ENCODE measurements at regions not wholly inside any gene's neighbourhood (a gene's known extent, or its start where the extent isn't known, plus 50 kb on each side); places are given as distances from the start of the nearest gene placed in this dataset.
"Not testable (repeated sequence)": the region's sequence is repeated elsewhere in the genome, so short reads cannot be mapped to it uniquely, and the experiment has no call there.

DNA sequence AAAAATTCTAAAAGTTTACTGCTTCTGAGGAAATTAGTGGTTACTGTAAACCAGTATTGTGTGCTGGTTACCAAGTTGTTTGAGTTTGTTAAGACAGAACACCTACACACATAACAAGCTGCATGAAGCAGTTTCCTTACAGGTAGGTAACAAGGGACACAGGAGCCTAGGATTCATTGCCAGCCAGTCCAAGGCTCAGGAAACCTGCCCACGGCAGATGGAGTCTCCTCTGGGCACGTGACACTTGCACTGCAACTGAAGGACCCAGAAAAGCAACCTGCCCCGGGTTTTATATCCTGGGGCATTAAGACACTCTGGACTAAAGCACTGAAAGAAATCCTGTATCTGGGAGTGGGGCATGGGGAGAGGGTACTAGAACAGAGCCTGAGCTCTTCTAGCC, 639.3 kb downstream of the ADCYAP1 start:
- TF ChIP-seq, protein P1, sequence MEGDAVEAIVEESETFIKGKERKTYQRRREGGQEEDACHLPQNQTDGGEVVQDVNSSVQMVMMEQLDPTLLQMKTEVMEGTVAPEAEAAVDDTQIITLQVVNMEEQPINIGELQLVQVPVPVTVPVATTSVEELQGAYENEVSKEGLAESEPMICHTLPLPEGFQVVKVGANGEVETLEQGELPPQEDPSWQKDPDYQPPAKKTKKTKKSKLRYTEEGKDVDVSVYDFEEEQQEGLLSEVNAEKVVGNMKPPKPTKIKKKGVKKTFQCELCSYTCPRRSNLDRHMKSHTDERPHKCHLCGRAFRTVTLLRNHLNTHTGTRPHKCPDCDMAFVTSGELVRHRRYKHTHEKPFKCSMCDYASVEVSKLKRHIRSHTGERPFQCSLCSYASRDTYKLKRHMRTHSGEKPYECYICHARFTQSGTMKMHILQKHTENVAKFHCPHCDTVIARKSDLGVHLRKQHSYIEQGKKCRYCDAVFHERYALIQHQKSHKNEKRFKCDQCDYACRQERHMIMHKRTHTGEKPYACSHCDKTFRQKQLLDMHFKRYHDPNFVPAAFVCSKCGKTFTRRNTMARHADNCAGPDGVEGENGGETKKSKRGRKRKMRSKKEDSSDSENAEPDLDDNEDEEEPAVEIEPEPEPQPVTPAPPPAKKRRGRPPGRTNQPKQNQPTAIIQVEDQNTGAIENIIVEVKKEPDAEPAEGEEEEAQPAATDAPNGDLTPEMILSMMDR (conservative IDR thresholded peaks at IDR 0.05), result no peak
- no peaks in the 10 kb centered on the region for H3K9me3 Mint-ChIP-seq
- H3K27ac Mint-ChIP-seq, result no peak overlapping the region
- no peaks in the 10 kb centered on the region for H3K36me3 Mint-ChIP-seq
- DNase-seq (ENCODE audit: extremely low spot score, unreplicated experiment), result no peak
- H3K4me3 Mint-ChIP-seq, result no peak overlapping the region
- H3K4me1 Mint-ChIP-seq (ENCODE audit: unreplicated experiment), result no peaks in the 10 kb centered on the region
- no peaks in the 10 kb centered on the region for H3K27me3 Mint-ChIP-seq

DNA sequence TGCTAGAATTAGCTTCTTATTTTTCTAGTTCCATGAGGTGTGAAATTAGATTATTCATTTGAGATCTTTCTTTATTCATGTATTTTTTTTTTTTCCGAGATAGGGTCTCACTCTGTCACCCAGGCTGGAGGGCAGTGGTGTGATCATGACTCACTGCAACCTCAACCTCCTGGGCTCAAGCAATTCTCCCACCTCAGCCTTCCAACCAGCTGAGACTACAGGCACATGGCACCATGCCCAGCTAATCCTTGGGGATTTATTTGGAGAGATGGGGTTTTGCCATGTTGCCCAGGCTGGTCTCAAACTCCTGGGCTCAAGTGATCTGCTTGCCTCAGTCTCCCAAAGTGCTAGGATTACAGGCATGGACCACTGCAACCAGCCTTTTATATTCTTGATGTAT, 653.0 kb downstream of the ADCYAP1 start:
- H3K36me3 Mint-ChIP-seq, H3K27me3 Mint-ChIP-seq: not testable (repeated sequence)

GRCh38 chr18:1559563-1559962, 654.9 kb downstream of the ADCYAP1 start:
- Mint-ChIP-seq H3K36me3 (no peaks in the 10 kb centered on the region), H3K9me3 (no peaks in the 10 kb centered on the region), H3K4me1 (ENCODE audit: unreplicated experiment) (no peaks in the 10 kb centered on the region), H3K4me3 (no peak overlapping the region), H3K27ac (no peak overlapping the region), H3K27me3 (peaks cover 3% of the 10 kb centered on the region)
- no peak for DNase-seq (ENCODE audit: extremely low spot score, unreplicated experiment)
- TF ChIP-seq, protein P1 (conservative IDR thresholded peaks at IDR 0.05), result no peak

More for the DNA sequence above, 653.0 kb downstream of the ADCYAP1 start:
- not testable (repeated sequence) for DNase-seq (ENCODE audit: extremely low spot score, unreplicated experiment); H3K4me1 Mint-ChIP-seq (ENCODE audit: unreplicated experiment); H3K27ac Mint-ChIP-seq; H3K9me3 Mint-ChIP-seq; H3K4me3 Mint-ChIP-seq

DNA sequence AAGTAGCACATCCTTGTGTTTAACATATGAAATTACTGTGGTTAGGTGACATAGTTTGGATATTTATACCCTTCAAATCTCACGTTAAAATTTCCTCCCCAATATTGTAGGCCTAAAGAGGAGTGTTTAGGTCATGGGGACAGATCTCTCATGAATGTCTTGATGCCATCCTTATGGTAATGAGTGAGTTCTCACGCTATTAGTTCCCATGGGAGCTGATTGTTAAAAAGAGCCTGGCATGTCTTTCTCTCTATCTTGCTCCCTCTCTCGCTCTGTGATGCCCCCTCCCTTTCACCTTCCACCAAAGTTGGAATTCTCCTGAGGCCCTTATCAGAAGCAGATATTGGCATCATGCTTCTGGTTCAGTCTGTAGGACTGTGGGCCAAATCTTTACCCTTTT, 660.1 kb downstream of the ADCYAP1 start:
- DNase-seq (ENCODE audit: extremely low spot score, unreplicated experiment), result no peak
- H3K9me3 Mint-ChIP-seq, result no peaks in the 10 kb centered on the region
- H3K27me3 Mint-ChIP-seq, result peaks cover 3% of the 10 kb centered on the region
- H3K4me1 Mint-ChIP-seq (ENCODE audit: unreplicated experiment), result no peaks in the 10 kb centered on the region
- H3K36me3 Mint-ChIP-seq, result no peaks in the 10 kb centered on the region
- TF ChIP-seq, protein P1 (conservative IDR thresholded peaks at IDR 0.05), result no peak
- no peak overlapping the region for H3K27ac Mint-ChIP-seq
- no peak overlapping the region for H3K4me3 Mint-ChIP-seq

- no peaks in the 10 kb centered on the region for H3K4me1 Mint-ChIP-seq (ENCODE audit: unreplicated experiment)
- TF ChIP-seq, protein P1 (conservative IDR thresholded peaks at IDR 0.05), result no peak
- no peaks in the 10 kb centered on the region for H3K36me3 Mint-ChIP-seq
- no peaks in the 10 kb centered on the region for H3K9me3 Mint-ChIP-seq
- H3K27ac Mint-ChIP-seq, result no peak overlapping the region
- H3K4me3 Mint-ChIP-seq, result no peak overlapping the region
- H3K27me3 Mint-ChIP-seq, result peaks cover 3% of the 10 kb centered on the region
- no peak for DNase-seq (ENCODE audit: extremely low spot score, unreplicated experiment)
These were observed 666.5 kb downstream of the ADCYAP1 start for GRCh38 chr18:1571206-1571605.

DNA sequence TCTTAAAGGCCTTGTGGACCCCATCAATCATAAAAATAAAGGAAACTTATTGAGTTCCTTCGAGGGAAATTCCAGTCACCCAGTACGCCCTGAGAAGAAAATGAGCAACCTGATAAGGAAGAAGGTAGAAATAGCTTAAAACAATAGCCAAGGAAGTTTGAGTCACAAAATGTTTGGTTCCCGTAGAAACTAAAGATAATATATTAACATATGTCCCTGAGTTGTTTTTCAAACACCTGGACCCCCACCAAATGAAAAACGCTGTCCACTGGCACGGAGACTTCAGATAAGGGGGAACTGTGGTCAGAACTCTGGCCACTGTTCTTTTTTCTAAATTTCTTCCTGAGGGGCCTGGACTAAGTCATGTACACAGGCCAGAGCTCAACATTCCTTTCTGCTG, 669.1 kb downstream of the ADCYAP1 start:
- Mint-ChIP-seq H3K36me3 (no peaks in the 10 kb centered on the region), H3K27ac (no peak overlapping the region), H3K4me3 (no peak overlapping the region), H3K4me1 (ENCODE audit: unreplicated experiment) (no peaks in the 10 kb centered on the region), H3K27me3 (peaks cover 3% of the 10 kb centered on the region), H3K9me3 (no peaks in the 10 kb centered on the region)
- DNase-seq (ENCODE audit: extremely low spot score, unreplicated experiment), result no peak
- TF ChIP-seq, protein P1 (conservative IDR thresholded peaks at IDR 0.05), result no peak
